UCSD-AML1 (cell line): ENCODE measurements at regions not wholly inside any gene's neighbourhood (a gene's known extent, or its start where the extent isn't known, plus 50 kb on each side); places are given as distances from the start of the nearest gene placed in this dataset.
"Not testable (repeated sequence)": the region's sequence is repeated elsewhere in the genome, so short reads cannot be mapped to it uniquely, and the experiment has no call there.

Experiments used
- DNase-seq: peaks from one replicate; lab custom pipeline; 2025; ENCODE audit not compliant: unreplicated experiment; lab: John Stamatoyannopoulos, UW

DNA sequence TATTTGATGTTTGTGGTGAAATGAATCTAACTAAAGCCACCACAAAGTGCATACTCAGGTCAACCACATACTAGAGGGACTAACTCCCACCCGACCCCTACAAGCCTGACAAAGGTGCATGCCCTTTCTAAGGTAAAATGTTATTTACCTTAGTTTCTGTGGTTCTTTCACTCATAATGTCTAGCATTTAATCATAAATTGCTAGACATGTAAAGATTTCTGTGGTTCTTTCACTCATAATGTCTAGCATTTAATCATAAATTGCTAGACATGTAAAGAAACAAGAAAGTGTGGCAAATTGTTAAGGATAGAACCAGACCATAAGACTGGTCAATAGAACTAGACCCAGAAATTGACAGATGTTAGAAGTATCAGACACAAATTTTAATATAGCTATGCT is 193.0 kb upstream of the PBX1 start:
- DNase-seq = no peak

DNA sequence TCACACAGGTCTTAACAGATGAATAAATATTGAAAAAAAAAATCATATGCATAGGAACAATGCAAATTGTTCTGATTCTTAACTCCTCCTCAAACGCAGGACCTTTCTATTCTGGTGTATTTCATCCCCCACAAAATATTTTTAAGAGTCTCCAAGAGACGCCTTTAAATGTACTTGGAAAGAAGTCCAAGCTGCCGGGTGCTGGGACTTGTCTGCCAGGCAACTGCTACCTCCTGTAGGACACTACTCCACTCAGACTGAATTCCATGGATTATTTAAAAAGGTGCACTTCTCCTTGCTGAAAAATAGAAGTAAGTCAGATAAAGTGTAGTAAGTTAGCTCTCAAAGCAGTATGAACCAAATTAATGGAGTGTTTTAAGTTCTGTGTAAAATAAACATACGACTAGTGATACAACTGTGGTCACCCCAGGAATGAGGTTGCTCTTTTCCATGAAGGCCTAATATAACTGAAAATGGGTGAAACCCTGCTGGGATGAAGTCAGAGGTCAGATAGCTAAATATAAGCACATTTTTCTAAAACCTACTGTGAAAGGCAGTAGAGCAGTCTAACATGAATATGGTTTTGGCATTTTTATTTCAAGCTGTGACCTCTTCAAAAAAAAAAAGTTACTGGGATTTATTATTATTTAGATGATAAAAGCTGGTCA is 189.2 kb upstream of the PBX1 start:
- no peak for DNase-seq

DNA sequence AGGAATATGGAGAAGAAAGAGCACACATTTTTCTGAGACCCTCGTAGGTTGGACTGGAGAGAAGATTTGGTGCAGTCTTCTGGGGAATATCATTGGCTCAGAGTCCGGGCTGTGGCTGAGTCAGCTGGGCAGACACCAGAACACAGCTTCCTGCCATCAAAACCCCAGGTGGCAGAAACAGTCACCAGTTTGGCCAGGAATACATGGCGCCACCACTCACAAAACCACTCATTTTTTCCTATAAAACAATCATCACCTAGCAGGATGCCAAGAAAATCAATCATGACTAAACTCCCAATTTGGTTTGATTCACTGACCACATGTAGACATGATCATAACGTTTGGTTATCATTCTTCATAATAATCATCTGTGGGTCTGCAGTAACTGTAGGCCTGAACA is 178.1 kb upstream of the PBX1 start:
- DNase-seq = no peak

DNA sequence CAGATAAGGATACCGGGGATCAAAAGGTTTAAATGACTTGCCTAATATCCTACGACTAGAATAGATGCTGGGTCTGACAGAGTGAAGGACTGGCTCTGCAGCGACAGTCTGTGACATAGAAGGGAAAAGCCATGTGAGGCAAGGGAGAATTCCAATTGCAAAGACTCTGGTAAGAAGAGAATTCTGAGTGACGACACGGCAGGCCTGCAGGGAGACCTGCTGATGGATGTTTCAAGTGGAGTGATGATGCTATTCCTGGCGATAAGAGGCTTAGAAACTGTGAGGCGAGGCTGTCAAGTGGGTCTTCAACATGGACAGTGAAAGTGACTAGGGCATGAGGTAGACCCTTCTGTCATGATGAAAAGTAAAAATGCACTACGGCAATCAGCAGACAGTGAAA is 176.6 kb upstream of the PBX1 start:
- no peak for DNase-seq

DNA sequence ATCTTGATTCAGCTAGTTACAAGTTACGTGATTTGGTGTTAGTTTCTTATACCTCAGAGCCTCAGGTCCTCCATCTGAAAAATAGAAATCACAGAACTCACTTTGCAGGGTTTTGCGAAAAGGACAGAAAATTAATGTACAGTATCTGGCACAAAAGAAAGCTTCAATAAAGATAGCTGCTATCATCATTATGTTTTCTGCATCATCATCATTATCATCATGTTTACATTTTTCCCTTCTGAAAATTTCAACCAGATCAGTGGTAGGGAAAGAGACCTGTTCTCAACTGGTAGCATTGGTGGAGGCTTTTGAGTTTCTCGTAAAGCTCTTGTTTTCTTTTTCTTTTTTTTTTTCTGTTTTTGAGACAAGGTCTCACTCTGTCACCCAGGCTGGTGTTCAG is 174.7 kb upstream of the PBX1 start:
- DNase-seq = no peak

DNA sequence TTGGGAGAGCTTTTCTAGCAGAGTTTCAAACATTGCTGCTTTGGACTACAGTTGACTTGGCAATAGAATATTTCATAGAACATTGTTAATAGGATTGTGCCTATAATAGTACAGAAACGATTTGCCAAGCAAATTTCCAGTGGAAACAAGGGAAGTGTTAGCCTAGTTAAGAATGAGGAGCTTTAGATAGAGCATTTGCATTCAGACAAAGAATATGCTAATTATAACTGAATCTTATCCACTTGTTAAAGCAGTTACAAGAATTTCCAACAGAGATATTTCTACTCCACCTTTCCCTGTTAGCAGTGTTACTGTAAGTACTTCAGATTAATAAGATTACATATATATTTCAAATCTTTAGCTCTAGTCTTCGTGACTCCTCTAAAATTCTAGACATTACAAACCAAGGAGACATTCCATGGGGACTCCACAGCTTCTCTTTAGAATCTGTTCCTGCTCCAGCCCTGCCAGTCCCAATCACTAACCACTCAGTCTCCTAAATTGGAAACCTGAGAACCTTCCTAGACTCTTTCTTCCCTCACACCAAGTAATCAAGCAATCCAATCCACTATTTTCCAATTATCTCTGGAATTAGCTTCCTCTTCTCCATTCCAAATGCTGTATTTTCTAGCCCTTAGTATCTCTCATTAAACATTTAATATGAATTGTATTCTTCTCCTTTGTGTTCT is 141.8 kb upstream of the PBX1 start:
- no peak for DNase-seq

DNA sequence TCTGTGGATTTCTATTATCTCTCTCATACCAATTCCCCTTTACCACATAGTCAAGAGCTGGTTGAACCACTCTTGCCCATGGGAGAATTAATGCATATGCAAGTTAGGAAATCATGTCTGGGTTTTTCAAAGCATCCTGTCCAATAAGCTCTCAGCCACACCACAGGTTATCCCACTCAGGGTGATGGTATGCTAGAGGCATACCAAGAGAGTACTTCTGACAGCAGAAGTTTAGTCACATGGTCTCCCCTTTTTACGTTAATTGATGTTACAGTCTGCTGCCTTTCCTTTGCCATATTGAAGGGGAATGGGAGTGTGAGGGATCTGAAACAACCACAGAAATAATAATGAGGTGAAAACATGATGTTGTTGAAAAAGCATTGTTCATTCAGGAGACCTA is 135.8 kb upstream of the PBX1 start:
- no peak for DNase-seq

DNA sequence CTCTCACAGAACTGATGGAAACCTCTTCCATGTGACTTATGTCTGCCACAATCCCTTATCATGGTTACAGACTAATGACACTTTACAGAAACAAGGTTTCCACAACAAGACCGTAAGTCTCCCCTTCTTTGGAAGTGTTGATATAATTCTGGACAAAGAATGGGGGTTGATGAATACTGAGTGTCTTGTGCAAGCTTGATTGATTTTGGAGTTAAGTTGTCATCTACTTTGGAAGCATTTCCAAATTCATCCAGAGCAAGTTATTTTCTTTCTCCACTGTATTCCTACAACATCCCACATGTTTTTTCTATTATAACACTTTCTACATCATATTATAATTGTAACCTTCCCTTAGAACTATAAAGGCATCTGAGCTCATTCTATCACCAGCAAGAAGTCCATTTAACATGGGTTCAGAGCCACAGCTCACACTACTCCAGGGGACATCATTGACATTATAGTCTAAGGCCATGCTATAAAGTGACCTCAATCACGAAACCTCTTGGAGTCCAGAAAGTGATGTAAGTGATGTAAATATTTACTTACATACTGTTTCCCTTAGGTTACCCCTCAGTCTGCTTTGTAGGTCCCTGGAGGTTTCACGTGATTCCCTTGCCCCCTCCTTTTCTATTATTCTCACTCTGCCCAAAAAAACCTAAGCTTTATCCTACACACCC is 125.7 kb upstream of the PBX1 start:
- DNase-seq = no peak

DNA sequence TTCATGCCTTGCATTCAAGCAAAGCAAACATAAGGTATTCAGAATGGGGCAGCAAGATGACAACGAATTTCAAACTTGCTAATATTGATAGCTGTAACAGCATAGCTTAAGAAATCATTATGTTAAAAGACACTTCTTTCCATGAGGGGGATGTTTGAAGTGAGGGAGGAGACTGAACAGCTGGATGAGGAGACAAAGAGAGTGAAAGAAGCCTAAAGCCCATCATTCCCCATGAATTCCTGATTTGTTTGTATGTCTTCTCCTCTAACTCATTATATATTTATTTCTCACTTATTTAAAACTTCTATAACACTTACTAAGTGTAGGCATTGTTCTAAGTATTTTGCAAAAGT is 125.2 kb upstream of the PBX1 start:
- DNase-seq = no peak

DNA sequence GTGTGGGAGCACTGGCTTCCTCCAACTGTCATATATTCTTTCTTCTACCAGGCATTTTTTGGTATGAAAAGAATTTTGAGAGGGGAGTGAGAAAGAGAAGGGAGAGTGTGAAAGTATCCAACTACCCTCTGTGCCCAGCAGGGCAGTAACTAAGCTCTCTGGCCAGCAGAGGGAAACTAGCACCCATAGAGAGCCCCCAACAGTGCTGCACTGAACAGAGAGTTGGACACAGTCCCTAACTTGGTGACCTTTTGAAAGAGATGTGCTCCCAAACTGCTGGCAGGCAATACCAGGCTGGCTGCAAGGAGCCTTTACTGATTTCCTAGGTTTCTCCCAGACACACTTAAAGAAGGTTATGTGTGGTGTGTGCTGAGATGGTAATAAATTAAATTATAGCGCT is 118.8 kb upstream of the PBX1 start:
- no peak for DNase-seq

DNA sequence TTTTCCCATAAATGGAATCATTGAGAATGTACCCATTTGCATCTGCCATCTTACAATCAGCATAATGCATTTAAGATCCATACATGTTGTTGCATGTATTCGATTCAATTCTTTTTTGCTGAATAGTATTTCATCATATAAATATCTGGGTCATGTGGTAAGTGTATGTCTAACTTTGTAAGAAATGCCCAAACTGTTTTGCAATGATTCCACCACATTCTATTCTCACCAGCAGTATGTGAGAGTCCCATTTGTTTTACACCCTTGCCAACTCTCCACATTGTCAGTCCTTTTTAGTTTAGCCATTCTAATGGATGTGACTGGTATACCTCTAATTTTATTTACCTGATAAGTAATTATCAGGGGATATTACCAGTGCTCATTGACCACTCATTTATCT is 115.8 kb upstream of the PBX1 start:
- DNase-seq = no peak

DNA sequence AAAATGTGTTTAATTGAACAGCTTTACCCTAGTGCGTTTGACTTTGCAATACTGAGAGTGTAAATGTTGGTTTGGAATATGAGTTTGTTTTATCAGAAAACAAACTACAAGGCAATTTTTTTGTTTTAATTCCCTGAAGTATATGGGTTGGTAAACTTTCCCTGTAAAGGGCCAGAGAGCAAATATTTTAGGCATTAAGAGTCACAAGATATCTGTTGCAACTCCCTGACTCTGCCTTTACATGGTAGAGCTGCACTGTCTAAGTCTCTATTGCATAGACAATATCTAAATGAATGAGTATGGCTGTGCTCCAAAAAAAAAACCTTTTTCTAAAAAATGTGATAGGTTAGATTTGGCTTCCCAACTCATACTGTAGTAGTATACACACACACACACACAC is 115.1 kb upstream of the PBX1 start:
- no peak for DNase-seq

DNA sequence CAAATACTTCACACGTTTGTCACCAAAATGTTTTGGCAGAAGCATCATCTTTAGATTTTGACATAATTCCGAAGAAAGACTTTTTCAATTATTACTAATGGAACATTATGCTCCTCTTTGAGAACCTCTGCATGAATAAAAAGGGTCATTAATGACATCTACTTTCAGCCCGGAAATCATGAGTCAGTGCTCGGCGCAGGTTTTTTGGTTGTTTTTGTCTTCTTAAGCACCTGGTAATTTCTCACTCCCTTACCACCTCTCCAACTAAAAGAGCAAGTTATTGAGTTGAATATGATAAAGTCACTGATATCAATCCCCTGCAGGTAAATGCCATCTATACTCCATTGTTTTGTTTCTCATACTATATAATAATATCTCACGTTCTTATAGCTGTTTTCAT is 113.0 kb upstream of the PBX1 start:
- no peak for DNase-seq

DNA sequence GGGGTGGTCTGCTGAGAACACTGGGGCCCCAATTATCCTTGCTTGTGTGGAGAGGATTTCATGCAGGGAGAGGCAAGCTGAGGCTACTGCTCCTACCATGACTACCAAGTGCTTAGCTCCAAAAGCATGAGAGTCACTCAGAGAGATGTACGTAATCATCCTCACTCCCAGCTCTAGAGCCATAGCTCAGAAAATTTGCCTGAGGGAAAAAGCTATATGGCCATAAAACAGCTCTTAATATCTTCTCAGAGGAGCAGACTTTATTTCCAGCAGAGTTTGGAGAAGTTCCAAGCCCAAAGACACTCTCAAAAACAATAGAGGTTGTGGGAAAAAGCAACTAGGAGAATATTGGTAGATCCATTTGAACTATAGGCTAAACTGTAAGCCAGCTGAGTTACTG is 106.4 kb upstream of the PBX1 start:
- DNase-seq = no peak

DNA sequence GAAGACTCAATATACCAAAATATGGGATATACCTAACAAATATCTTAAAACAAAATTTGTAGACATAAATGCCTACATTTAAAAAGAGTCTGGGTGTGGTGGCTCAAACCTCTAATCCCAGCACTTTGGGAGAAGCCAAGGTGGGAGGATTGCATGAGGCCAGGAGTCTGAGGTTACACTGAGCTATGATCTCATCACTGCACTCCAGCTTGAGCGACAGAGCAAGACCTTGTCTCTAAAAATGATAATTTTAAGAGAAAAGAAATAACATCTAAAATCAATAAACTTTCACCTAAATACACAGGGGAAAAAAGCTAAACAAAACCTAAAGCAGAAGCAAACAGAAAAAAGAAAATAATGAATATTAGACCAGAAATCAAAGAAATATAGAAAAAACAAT is 102.7 kb upstream of the PBX1 start:
- no peak for DNase-seq

DNA sequence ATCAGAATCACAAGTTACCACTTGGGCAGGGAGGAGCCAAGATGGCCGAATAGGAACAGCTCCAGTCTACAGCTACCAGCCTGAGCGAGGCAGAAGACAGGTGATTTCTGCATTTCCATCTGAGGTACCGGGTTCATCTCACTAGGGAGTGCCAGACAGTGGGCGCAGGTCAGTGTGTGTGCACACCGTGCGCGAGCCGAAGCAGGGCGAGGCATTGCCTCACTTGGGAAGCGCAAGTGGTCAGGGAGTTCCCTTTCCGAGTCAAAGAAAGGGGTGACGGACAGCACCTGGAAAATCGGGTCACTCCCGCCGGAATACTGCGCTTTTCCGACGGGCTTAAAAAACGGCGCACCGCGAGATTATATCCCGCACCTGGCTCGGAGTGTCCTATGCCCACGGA is 99.8 kb upstream of the PBX1 start:
- DNase-seq = not testable (repeated sequence)

DNA sequence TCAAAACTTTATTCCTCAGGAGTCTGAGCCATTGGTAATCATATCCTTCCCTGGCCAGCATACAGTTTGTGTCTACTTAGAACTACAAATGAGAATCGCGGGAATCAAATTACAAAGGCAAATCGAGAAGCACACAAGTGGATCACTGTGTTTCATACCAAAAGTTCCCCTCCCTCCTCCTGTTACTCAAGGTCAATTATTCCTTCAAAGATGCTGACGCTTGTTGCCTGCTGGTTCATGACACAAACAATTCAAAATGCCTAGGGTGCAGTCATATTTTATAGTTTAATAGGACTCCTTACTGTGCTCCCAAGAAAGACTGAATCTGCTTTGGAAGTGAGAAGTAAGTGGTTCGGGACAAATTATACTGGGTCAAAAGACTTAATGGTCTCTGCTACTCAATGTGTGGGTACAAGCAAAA is 93.0 kb upstream of the PBX1 start:
- no peak for DNase-seq

DNA sequence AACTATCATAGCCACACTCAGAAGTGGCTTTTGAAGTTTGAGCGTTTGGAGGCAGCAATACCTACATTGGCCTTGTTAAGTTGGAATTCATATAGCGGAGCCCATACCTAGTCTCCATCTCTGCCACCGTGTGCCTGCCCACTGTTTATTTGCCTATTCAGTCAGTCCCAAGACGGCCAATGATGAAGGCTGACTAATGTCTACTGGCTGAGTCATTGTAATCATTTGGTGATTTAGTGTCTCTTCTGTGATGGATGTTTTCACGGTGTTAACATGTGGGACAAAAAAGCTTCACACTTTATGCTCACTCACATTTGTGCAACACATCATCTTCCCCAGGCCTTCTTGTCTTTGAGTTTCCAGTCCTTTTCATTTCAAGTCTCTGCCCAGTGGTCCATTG is 92.6 kb upstream of the PBX1 start:
- no peak for DNase-seq

DNA sequence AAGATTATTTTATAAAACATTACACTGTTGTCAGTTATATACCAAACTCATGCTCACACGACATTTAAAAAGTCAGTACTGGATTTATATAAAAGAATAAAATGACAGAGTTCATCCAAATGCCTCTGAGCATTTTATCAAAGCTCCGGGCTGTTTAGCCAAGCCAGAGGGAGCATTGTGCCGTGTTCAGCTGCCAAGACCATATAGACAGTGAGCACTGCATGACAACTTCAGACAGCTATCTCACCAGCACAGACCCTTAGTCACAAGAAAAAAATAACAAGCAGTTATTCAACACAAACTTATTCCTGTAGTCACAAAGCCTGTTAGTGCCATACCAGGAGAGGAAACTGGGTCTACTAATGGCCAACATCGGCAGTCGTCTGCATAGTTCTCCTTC is 88.0 kb upstream of the PBX1 start:
- no peak for DNase-seq

DNA sequence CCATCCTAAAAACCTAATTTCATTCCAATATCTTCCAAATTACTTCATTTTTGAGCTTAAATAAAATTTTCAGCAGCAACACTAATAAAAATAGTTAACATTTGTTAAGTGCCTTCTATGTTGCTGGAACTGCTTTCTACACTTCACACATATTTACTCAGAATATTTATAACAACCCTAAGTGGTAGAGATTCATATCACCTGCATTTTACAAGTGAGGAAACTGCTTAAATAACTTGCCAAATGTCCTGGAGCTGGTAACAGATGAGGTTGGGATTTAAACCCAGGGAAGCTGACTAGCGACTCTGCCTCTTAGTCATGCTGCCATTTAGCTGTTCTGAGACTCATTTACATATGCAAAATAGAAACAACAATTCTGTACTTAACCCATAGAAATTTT is 86.1 kb upstream of the PBX1 start:
- no peak for DNase-seq

DNA sequence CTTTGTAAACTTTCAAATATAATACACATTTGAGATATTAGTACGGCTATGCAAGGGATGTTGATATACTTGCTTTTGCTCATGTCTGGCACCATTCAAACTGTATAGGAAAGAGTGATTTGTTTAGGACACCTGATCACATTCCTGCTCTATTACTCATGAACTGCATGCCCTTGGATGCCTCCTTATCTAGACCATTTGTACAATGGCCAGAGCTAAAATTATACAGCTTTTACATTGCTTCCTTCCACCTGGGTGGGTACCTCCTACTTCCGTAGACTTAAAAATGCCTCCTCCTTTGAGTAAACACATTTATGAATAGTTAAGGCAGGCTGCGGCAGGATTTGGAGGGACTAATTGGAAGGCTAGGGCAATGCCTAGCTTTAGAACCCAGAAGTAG is 85.4 kb upstream of the PBX1 start:
- no peak for DNase-seq

DNA sequence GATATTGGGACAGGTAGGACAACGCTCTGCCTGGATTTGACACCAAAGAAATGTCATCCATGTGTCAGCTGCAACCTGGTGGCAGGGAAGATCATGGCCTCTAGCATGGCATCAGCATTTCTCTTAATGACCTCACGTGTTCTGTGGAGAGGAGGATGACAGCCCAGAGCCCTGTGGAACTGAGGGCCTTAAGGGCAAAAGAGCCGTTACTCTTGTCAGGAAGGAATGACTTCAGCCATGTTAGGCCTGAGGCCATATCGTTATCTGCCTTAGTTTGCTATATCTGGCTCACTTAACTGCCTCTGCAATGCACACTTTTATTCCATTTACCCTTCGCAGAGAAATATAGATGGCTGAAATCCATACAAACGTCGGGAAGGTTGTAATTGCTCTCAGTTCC is 83.2 kb upstream of the PBX1 start:
- no peak for DNase-seq

DNA sequence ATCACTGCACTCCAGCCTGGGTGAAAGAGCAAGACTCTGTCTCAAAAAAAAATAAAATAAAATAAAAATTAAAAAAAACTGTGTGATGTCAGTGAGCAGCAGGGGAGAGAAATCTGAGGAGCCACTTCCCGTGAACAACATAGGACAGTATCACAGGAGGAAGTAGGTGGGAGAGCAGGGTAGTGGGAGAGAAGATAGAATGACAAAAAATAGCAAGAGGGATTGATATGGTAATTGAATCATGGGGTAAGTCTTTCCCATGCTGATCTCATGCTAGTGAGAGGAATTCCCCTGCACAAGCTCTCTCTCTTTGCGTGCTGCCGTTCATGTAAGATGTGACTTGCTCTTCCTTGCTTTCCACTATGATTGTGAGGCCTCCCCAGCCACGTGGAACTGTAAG is 81.6 kb upstream of the PBX1 start:
- DNase-seq = no peak
